ENCODE measurements at regions not wholly inside any gene's neighbourhood (a gene's known extent, or its start where the extent isn't known, plus 50 kb on each side); places are given as distances from the start of the nearest gene placed in this dataset.
"Not testable (repeated sequence)": the region's sequence is repeated elsewhere in the genome, so short reads cannot be mapped to it uniquely, and the experiment has no call there.

- DNase-seq (ENCODE audit: low read depth, low spot score), result no peak
Observed at GRCh38 chr2:145939949-145940348, 1420.0 kb upstream of the ZEB2 start.

GRCh38 chr2:145935016-145935415 is 1415.1 kb upstream of the ZEB2 start:
- no peak for DNase-seq (ENCODE audit: low read depth, low spot score)

GRCh38 chr2:145931781-145932395 is 1412.0 kb upstream of the ZEB2 start:
- DNase-seq (ENCODE audit: low read depth, low spot score), result no peak

- no peak for DNase-seq (ENCODE audit: low read depth, low spot score)
Observed at GRCh38 chr2:145930318-145930717, 1410.4 kb upstream of the ZEB2 start.

- no peak for DNase-seq (ENCODE audit: low read depth, low spot score)
Observed at GRCh38 chr2:145927131-145927950, 1407.4 kb upstream of the ZEB2 start.

- DNase-seq (ENCODE audit: low read depth, low spot score), result no peak
Observed at GRCh38 chr2:145925591-145925990, 1405.7 kb upstream of the ZEB2 start.

- no peak for DNase-seq (ENCODE audit: low read depth, low spot score)
Observed at GRCh38 chr2:145919477-145919876, 1399.6 kb upstream of the ZEB2 start.

GRCh38 chr2:145918951-145919350 is 1399.0 kb upstream of the ZEB2 start:
- DNase-seq (ENCODE audit: low read depth, low spot score), result no peak

- no peak for DNase-seq (ENCODE audit: low read depth, low spot score)
Observed at GRCh38 chr2:145916799-145917198, 1396.9 kb upstream of the ZEB2 start.

GRCh38 chr2:145914716-145915115 is 1394.8 kb upstream of the ZEB2 start:
- DNase-seq (ENCODE audit: low read depth, low spot score), result no peak

- DNase-seq (ENCODE audit: low read depth, low spot score), result no peak
Observed at GRCh38 chr2:145910416-145910815, 1390.5 kb upstream of the ZEB2 start.

GRCh38 chr2:145909766-145910165 is 1389.8 kb upstream of the ZEB2 start:
- DNase-seq (ENCODE audit: low read depth, low spot score), result no peak

- DNase-seq (ENCODE audit: low read depth, low spot score), result no peak
Observed at GRCh38 chr2:145909175-145909755, 1389.3 kb upstream of the ZEB2 start.

GRCh38 chr2:145906354-145906753 is 1386.4 kb upstream of the ZEB2 start:
- DNase-seq (ENCODE audit: low read depth, low spot score), result no peak

GRCh38 chr2:145905371-145905770 is 1385.5 kb upstream of the ZEB2 start:
- no peak for DNase-seq (ENCODE audit: low read depth, low spot score)

- DNase-seq (ENCODE audit: low read depth, low spot score), result no peak
Observed at GRCh38 chr2:145897151-145897550, 1377.2 kb upstream of the ZEB2 start.

- no peak for DNase-seq (ENCODE audit: low read depth, low spot score)
Observed at GRCh38 chr2:145887915-145888314, 1368.0 kb upstream of the ZEB2 start.

- DNase-seq (ENCODE audit: low read depth, low spot score), result not testable (repeated sequence)
Observed at GRCh38 chr2:145880997-145881396, 1361.1 kb upstream of the ZEB2 start.

GRCh38 chr2:145875016-145875415 is 1355.1 kb upstream of the ZEB2 start:
- DNase-seq (ENCODE audit: low read depth, low spot score), result no peak

- no peak for DNase-seq (ENCODE audit: low read depth, low spot score)
Observed at GRCh38 chr2:145874466-145874865, 1354.5 kb upstream of the ZEB2 start.

- no peak for DNase-seq (ENCODE audit: low read depth, low spot score)
Observed at GRCh38 chr2:145864501-145864900, 1344.6 kb upstream of the ZEB2 start.

GRCh38 chr2:145861940-145862339 is 1342.0 kb upstream of the ZEB2 start:
- no peak for DNase-seq (ENCODE audit: low read depth, low spot score)

GRCh38 chr2:145860083-145860482 is 1340.2 kb upstream of the ZEB2 start:
- no peak for DNase-seq (ENCODE audit: low read depth, low spot score)
